A549 (cell line): ENCODE measurements at regions not wholly inside any gene's neighbourhood (a gene's known extent, or its start where the extent isn't known, plus 50 kb on each side); places are given as distances from the start of the nearest gene placed in this dataset.

ENCODE experiments used
- ATAC-seq, 2 experiments: fragments of 200-7000 bp in 1 of 2; fragments of >200 bp in 1 of 2; cut with Nextera tagmentation in 1 of 2; cut with Tn5 transposase in 1 of 2; 3 replicates each; pipeline versions ENCODE4 v1.8.0 to v1.9.1; 2018 to 2020; ENCODE audit warnings: mild to moderate bottlenecking in 1 of 2, moderate library complexity in 1 of 2
- CTCF ChIA-PET: fragments of 300-600 bp; sonication (Branson Sonifier 250); formaldehyde crosslinking; extraction: SDS; loops from one replicate; lab custom pipeline; 2021; ENCODE audit warnings: antibody characterized with exemption, inconsistent platforms; lab: Yijun Ruan, JAX
- POLR2A ChIA-PET: fragments of 350-600 bp; formaldehyde crosslinking; extraction: SDS; loops from one replicate; lab custom pipeline; 2021; ENCODE audit warnings: antibody characterized with exemption, inconsistent platforms; lab: Yijun Ruan, JAX
- DNase-seq, 2 experiments: peaks; one replicate each; pipeline versions ENCODE4 v3.0.0 to v3.0.0-alpha.2; 2011 to 2016; ENCODE audit warnings: low read depth in 1 of 2, low spot score in 1 of 2
- FAIRE-seq: peaks from 2 replicates; lab custom pipeline; 2011; peaks lifted over from hg19 to GRCh38; lab: Jason Lieb, UNC
- H3K27ac ChIP-seq, 2 experiments: fragments of >200 bp; sonication (Bioruptor Twin); formaldehyde crosslinking; 3 replicates each; pipeline ENCODE4 v1.5.1; 2016 to 2017
- H3K4me1 ChIP-seq: fragments of >200 bp; sonication (Bioruptor Twin); formaldehyde crosslinking; 3 replicates; pipeline ENCODE4 v1.6.1; 2016
- H3K4me2 ChIP-seq: fragments of >200 bp; sonication (Bioruptor Twin); formaldehyde crosslinking; 3 replicates; pipeline ENCODE4 v1.6.1; 2016
- H3K4me3 ChIP-seq: fragments of >200 bp; sonication (Bioruptor Twin); formaldehyde crosslinking; 3 replicates; pipeline ENCODE4 v1.5.1; 2016
- H3K9me3 ChIP-seq: fragments of >200 bp; sonication (Bioruptor Twin); formaldehyde crosslinking; 3 replicates; pipeline ENCODE4 v1.6.1; 2016
- BCL3 ChIP-seq: fragments of >200 bp; sonication (Bioruptor Twin); formaldehyde crosslinking; IDR thresholded peaks from 3 replicates; pipeline ENCODE4 v1.6.1; 2016
- CBX2 ChIP-seq: fragments of 200-600 bp; sonication (generic); IDR thresholded peaks from 2 replicates; pipeline ENCODE4 v1.6.1; 2016; ENCODE audit warnings: low read depth, mild to moderate bottlenecking, borderline replicate concordance
- CHD2 ChIP-seq: fragments of 150-350 bp; IDR thresholded peaks from 2 replicates; pipeline ENCODE4 v1.6.1; 2014; ENCODE audit warnings: low read length; ENCODE audit not compliant: partially characterized antibody
- EHF ChIP-seq: fragments of 250-450 bp; sonication (Bioruptor Pico); IDR thresholded peaks from 2 replicates; pipeline ENCODE4 v1.5.0; 2020; ENCODE audit warnings: mild to moderate bottlenecking
- ESRRA ChIP-seq: fragments of 150-350 bp; IDR thresholded peaks from 2 replicates; pipeline ENCODE4 v1.6.1; 2014; ENCODE audit warnings: mild to moderate bottlenecking, low read length, borderline replicate concordance
- FOSB ChIP-seq: fragments of 250-450 bp; sonication (Bioruptor Pico); IDR thresholded peaks from 2 replicates; pipeline ENCODE4 v1.5.0; 2020; ENCODE audit warnings: mild to moderate bottlenecking, moderate library complexity
- FOSL2 ChIP-seq, 2 experiments: fragments of 450-650 bp in 1 of 2; fragments of >200 bp in 1 of 2; sonication (Bioruptor Twin) in 1 of 2; formaldehyde crosslinking; IDR thresholded peaks; 2 replicates each; pipeline versions ENCODE4 v1.5.0 to v1.6.1; 2016 to 2020; ENCODE audit warnings: mild to moderate bottlenecking in 1 of 2, moderate library complexity in 1 of 2
- FOXS1 ChIP-seq: fragments of 250-450 bp; sonication (Bioruptor Pico); IDR thresholded peaks from 2 replicates; pipeline ENCODE4 v1.5.0; 2020; ENCODE audit warnings: mild to moderate bottlenecking, moderate library complexity
- HDAC2 ChIP-seq: fragments of 200-600 bp; sonication (generic); IDR thresholded peaks from 2 replicates; pipeline ENCODE4 v1.6.1; 2016
- HOXB13 ChIP-seq: fragments of 250-450 bp; sonication (Bioruptor Pico); IDR thresholded peaks from 2 replicates; pipeline ENCODE4 v1.5.0; 2020; ENCODE audit warnings: low read depth, mild to moderate bottlenecking, moderate library complexity
- HOXB5 ChIP-seq: fragments of 250-450 bp; sonication (Bioruptor Pico); IDR thresholded peaks from 2 replicates; pipeline ENCODE4 v1.5.0; 2020; ENCODE audit warnings: mild to moderate bottlenecking, moderate library complexity
- JUN ChIP-seq, 2 experiments: fragments of >200 bp; sonication (Bioruptor Twin); formaldehyde crosslinking; IDR thresholded peaks; 2 replicates in 1 of 2; 3 replicates in 1 of 2; pipeline ENCODE4 v1.6.1; 2016 to 2017
- JUNB ChIP-seq: fragments of >200 bp; sonication (Bioruptor Twin); formaldehyde crosslinking; IDR thresholded peaks from 2 replicates; pipeline ENCODE4 v1.6.1; 2016
- KDM1A ChIP-seq: fragments of 200-600 bp; sonication (generic); IDR thresholded peaks from 2 replicates; pipeline ENCODE4 v1.6.1; 2016; ENCODE audit warnings: low read depth, mild to moderate bottlenecking
- MAFK ChIP-seq: fragments of 450-650 bp; IDR thresholded peaks from 2 replicates; pipeline ENCODE4 v1.6.1; 2014; ENCODE audit not compliant: partially characterized antibody
- MAZ ChIP-seq: fragments of 150-350 bp; IDR thresholded peaks from 2 replicates; pipeline ENCODE4 v1.6.1; 2014; ENCODE audit warnings: antibody characterized with exemption, low read depth, low read length, borderline replicate concordance
- NPAS2 ChIP-seq: fragments of 250-450 bp; sonication (Bioruptor Pico); IDR thresholded peaks from 2 replicates; pipeline ENCODE4 v1.8.0; 2022; ENCODE audit warnings: mild to moderate bottlenecking, moderate library complexity, borderline replicate concordance
- NR3C1 ChIP-seq: fragments of >200 bp; sonication (Bioruptor Twin); formaldehyde crosslinking; IDR thresholded peaks from 3 replicates; pipeline ENCODE4 v1.6.1; 2017
- PHF8 ChIP-seq: fragments of 200-600 bp; sonication (generic); IDR thresholded peaks from 2 replicates; pipeline ENCODE4 v1.6.1; 2016; ENCODE audit warnings: low read depth, mild to moderate bottlenecking, antibody characterized with exemption, moderate library complexity, borderline replicate concordance
- POLR2AphosphoS2 ChIP-seq: conservative IDR thresholded peaks from 2 replicates; pipeline ENCODE4 v1.6.1; 2012; ENCODE audit warnings: low read length, improper control_type of control experiment, inconsistent platforms
- RARB ChIP-seq: fragments of 250-450 bp; sonication (Bioruptor Pico); IDR thresholded peaks from 2 replicates; pipeline ENCODE4 v1.8.0; 2021; ENCODE audit warnings: mild to moderate bottlenecking, moderate library complexity
- TFCP2L1 ChIP-seq: fragments of 250-450 bp; sonication (Bioruptor Pico); IDR thresholded peaks from 2 replicates; pipeline ENCODE4 v1.5.0; 2021; ENCODE audit warnings: mild to moderate bottlenecking
- TP53 ChIP-seq: fragments of 250-450 bp; sonication (Bioruptor Pico); IDR thresholded peaks from 2 replicates; pipeline ENCODE4 v1.5.0; 2021; ENCODE audit warnings: mild to moderate bottlenecking, moderate library complexity
- ZC3H11A ChIP-seq: fragments of 450-650 bp; IDR thresholded peaks from 2 replicates; pipeline ENCODE4 v1.6.1; 2014; ENCODE audit warnings: antibody characterized with exemption, mild to moderate bottlenecking
- ZFP36 ChIP-seq: fragments of 450-650 bp; IDR thresholded peaks from 2 replicates; pipeline ENCODE4 v1.6.1; 2014; ENCODE audit warnings: borderline replicate concordance; ENCODE audit not compliant: partially characterized antibody
- ZNF302 ChIP-seq: fragments of 250-450 bp; sonication (Bioruptor Pico); IDR thresholded peaks from 2 replicates; pipeline ENCODE4 v1.9.0; 2021; ENCODE audit warnings: inconsistent platforms, mild to moderate bottlenecking, moderate library complexity
- WGBS: methylation state at CpG from one replicate; pipeline ENCODE4 v1.1.6; 2017; ENCODE audit errors: missing lambda C conversion rate; 5-methylcytosine and 5-hydroxymethylcytosine counted together
- TF ChIP-seq, protein P1 (sequence below): fragments of >200 bp; sonication (Bioruptor Twin); formaldehyde crosslinking; IDR thresholded peaks from 2 replicates; pipeline ENCODE4 v1.6.1; 2016
- TF ChIP-seq, protein P2 (sequence below): fragments of 200-600 bp; sonication (generic); IDR thresholded peaks from 2 replicates; pipeline ENCODE4 v1.6.1; 2016; ENCODE audit warnings: antibody characterized with exemption, mild to moderate bottlenecking, moderate library complexity

- CTCF ChIA-PET: no interaction called here
- POLR2A ChIA-PET: no interaction called here
- TF ChIP-seq BCL3 (no peak), FOSL2 (IDR thresholded peaks at IDR 0.05) (no peak), FOSL2 (CRISPR knock-in tag; IDR thresholded peaks at IDR 0.05) (0 out of 2 replicates have a peak, but pooled peaks have one; percentile 4)
Measured at GRCh38 chr12:90618586-90618985, 336.4 kb downstream of the CCER1 start.

DNA sequence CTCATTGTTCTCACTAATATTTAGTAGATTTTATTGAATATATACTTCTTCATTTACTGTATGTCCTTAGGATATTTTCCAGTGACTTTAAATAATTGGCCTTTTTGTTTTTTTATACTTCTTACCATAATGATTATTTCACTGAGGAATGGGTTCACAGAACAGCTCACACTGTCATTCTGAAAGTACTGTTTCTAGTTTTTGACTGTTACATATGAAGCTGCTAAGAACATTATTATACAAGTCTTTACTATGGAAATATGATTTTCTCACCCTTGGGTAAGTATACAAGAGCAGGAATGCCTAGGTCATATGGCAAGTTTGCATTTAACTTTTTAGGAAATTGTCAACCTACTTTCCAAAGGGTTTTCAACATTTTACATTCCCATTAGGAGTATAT is 343.1 kb downstream of the CCER1 start:
- H3K27ac ChIP-seq: no peak overlapping the region
- H3K9me3 ChIP-seq: no peaks in the 10 kb centered on the region
- no peaks in the 10 kb centered on the region for H3K4me1 ChIP-seq
- FAIRE-seq (no peak), DNase-seq (no peak), ATAC-seq (no peak)
- CTCF ChIA-PET: interaction anchor here (0.6 to 0.9 kb wide), 2 partner anchors 104 to 1069 kb away, joined by 3 to 4 read pairs; no protein-coding TSS in a partner anchor
- H3K4me3 ChIP-seq: no peak overlapping the region
- H3K4me2 ChIP-seq: no peak overlapping the region
- TF ChIP-seq KDM1A (no peak), TFCP2L1 (CRISPR knock-in tag) (no peak), ZFP36 (no peak), HDAC2 (no peak), JUN (IDR thresholded peaks at IDR 0.05) (no peak), CBX2 (no peak), MAZ (no peak), HOXB5 (CRISPR knock-in tag) (no peak), TP53 (CRISPR knock-in tag) (no peak), JUNB (no peak), ZNF302 (CRISPR knock-in tag) (no peak), RARB (CRISPR knock-in tag) (no peak), CHD2 (no peak)
- TF ChIP-seq, protein P1, sequence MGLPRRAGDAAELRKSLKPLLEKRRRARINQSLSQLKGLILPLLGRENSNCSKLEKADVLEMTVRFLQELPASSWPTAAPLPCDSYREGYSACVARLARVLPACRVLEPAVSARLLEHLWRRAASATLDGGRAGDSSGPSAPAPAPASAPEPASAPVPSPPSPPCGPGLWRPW: no peak
- POLR2A ChIA-PET: no interaction called here

More at GRCh38 chr12:90618586-90618985, 336.4 kb downstream of the CCER1 start:
- H3K4me1 ChIP-seq: peaks cover 6% of the 10 kb centered on the region; the same call in 1 of the 3 replicates
- H3K27ac ChIP-seq: no peak overlapping the region
- H3K4me3 ChIP-seq: no peak overlapping the region
- H3K9me3 ChIP-seq: no peaks in the 10 kb centered on the region
- no peak for DNase-seq
- H3K4me2 ChIP-seq: no peak overlapping the region
- no peak for ATAC-seq
- FAIRE-seq: no peak

GRCh38 chr12:90611048-90611447 is 343.9 kb downstream of the CCER1 start:
- FAIRE-seq (no peak), ATAC-seq (no peak), DNase-seq (no peak)
- WGBS: 26% methylated on average over 3 of the region's 3 CpGs
- Histone ChIP-seq H3K4me2 (no peak overlapping the region), H3K27ac (no peak overlapping the region), H3K4me3 (no peak overlapping the region)
- CTCF ChIA-PET: no interaction called here
- POLR2A ChIA-PET: no interaction called here
- no peak for TF ChIP-seq ESRRA
- no peak for TF ChIP-seq FOSB (CRISPR knock-in tag)
- no peak for TF ChIP-seq HOXB5 (CRISPR knock-in tag)
- no peak for TF ChIP-seq EHF (CRISPR knock-in tag)
- peak; percentile 65 for TF ChIP-seq MAFK
- TF ChIP-seq, all 56 proteins: peak for 1
- Histone ChIP-seq H3K9me3 (no peaks in the 10 kb centered on the region), H3K4me1 (no peaks in the 10 kb centered on the region)

DNA sequence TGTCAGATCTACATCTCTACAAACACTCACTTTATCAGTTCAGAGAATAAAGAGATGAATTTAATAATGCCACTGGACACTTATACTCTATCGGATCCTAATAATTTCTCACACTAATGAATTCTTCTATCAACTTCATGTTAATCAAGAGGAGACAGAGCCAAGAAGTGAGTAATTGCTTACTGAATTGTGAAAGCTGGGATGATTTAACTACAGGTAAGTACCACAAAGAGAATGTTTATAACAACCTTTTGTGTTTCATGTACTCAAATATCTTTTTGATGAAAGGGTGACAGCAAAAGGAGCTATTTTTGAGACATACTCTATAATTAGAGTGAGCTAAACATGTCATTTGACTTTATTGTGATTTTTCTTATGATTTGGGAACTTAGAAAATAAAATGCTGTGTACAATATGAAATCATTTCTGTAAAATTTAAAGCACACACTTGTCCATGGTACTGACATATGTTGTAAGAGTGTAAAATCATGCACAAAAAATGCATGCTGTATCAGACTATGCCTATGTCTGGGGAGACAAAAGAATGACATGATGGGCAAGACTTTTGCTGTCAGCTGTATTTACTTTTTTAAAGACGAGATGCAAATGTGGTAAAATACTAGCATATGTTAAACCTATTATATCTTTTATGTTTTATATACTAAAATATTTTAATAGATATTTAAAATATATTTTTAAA is 361.2 kb downstream of the CCER1 start:
- no peak overlapping the region for H3K4me2 ChIP-seq
- no peaks in the 10 kb centered on the region for H3K4me1 ChIP-seq
- no peak overlapping the region for H3K27ac ChIP-seq
- DNase-seq (no peak), ATAC-seq (no peak), FAIRE-seq (no peak)
- 56% methylated on average over 2 of the region's 2 CpGs for WGBS
- H3K4me3 ChIP-seq: no peak overlapping the region
- POLR2A ChIA-PET: no interaction called here
- H3K9me3 ChIP-seq: no peaks in the 10 kb centered on the region
- CTCF ChIA-PET: no interaction called here
- TF ChIP-seq NR3C1: no peak
- no peak for TF ChIP-seq TP53 (CRISPR knock-in tag)
- TF ChIP-seq PHF8: no peak
- no peak for TF ChIP-seq TFCP2L1 (CRISPR knock-in tag)
- TF ChIP-seq, protein P2, sequence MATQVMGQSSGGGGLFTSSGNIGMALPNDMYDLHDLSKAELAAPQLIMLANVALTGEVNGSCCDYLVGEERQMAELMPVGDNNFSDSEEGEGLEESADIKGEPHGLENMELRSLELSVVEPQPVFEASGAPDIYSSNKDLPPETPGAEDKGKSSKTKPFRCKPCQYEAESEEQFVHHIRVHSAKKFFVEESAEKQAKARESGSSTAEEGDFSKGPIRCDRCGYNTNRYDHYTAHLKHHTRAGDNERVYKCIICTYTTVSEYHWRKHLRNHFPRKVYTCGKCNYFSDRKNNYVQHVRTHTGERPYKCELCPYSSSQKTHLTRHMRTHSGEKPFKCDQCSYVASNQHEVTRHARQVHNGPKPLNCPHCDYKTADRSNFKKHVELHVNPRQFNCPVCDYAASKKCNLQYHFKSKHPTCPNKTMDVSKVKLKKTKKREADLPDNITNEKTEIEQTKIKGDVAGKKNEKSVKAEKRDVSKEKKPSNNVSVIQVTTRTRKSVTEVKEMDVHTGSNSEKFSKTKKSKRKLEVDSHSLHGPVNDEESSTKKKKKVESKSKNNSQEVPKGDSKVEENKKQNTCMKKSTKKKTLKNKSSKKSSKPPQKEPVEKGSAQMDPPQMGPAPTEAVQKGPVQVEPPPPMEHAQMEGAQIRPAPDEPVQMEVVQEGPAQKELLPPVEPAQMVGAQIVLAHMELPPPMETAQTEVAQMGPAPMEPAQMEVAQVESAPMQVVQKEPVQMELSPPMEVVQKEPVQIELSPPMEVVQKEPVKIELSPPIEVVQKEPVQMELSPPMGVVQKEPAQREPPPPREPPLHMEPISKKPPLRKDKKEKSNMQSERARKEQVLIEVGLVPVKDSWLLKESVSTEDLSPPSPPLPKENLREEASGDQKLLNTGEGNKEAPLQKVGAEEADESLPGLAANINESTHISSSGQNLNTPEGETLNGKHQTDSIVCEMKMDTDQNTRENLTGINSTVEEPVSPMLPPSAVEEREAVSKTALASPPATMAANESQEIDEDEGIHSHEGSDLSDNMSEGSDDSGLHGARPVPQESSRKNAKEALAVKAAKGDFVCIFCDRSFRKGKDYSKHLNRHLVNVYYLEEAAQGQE: no peak
- TF ChIP-seq NPAS2 (CRISPR knock-in tag): no peak
- no peak for TF ChIP-seq JUN (IDR thresholded peaks at IDR 0.05)
- TF ChIP-seq POLR2AphosphoS2: no peak
- no peak for TF ChIP-seq ZC3H11A
- no peak for TF ChIP-seq HOXB13 (CRISPR knock-in tag)
- TF ChIP-seq RARB (CRISPR knock-in tag): no peak
- TF ChIP-seq FOXS1 (CRISPR knock-in tag): no peak
- TF ChIP-seq CHD2: no peak
